Heart left ventricle (tissue), 13 donors: ENCODE measurements at regions not wholly inside any gene's neighbourhood (a gene's known extent, or its start where the extent isn't known, plus 50 kb on each side); places are given as distances from the start of the nearest gene placed in this dataset.

ENCODE experiments used
- CTCF ChIP-seq, 12 donors: fragments of 200-600 bp; sonication (generic) in 4 of 12; IDR thresholded peaks; one replicate each; pipeline versions ENCODE4 v1.5.0 to v1.8.0; 2018 to 2022; ENCODE audit warnings: antibody characterized with exemption in 12 of 12, mild to moderate bottlenecking in 5 of 12
- POLR2A ChIP-seq, 2 donors: fragments of 450-650 bp; IDR thresholded peaks; one replicate each; pipeline ENCODE4 v1.6.1; 2017; ENCODE audit warnings: antibody characterized with exemption in 2 of 2, mild to moderate bottlenecking in 2 of 2, moderate library complexity in 2 of 2
- donor health status: ischemic (EF 13 %, LVEDD 7.1; RV severe dilation, severe dysfunction).
- donor health status: DM: no; HTN: yes; CAD: no.
- donor health status: DM: no; HTN: no; CAD: no.
- donor health status: ischemic (EF 25% LVEDD 6.9; RV normal size, moderate dysfunction).
- donor health status: ischemic (EF 25% LVEDD 5.7; RV mildly dilated, moderate dysfunction).
- donor health status: ischemic (EF 35%, LVEDD 5.7; RV mildly dilated, moderate dysfunction).
- donor health status: nonischemic (EF 11% LVEDD 7.7; RV severe dilation, severe dysfunction).
- donor health status: DM: yes; HTN: yes; CAD: no.
- donor health status: PGD.
- donor health status: ischemic (EF 29% LVEDD 5.4; RV normal size, mild dysfunction).
- donor health status: nonischemic (EF 23%, LVEDD 6.1; RV moderate dilation, normal function).

GRCh38 chr4:136985683-136986082 is 546.6 kb downstream of the PCDH18 start:
- no peak for TF ChIP-seq POLR2A (IDR thresholded peaks at IDR 0.05)
- TF ChIP-seq CTCF (IDR thresholded peaks at IDR 0.05), result no peak
